PFSK-1 (cell line): ENCODE measurements at regions not wholly inside any gene's neighbourhood (a gene's known extent, or its start where the extent isn't known, plus 50 kb on each side); places are given as distances from the start of the nearest gene placed in this dataset.

Experiments
- FOXP2 ChIP-seq: optimal IDR thresholded peaks from 2 replicates; pipeline ENCODE3; 2011; ENCODE audit warnings: borderline replicate concordance, control low read depth, inconsistent platforms; ENCODE audit not compliant: insufficient read depth; ENCODE audit errors: extremely low read length, extremely low read depth
- POLR2AphosphoS5 ChIP-seq: IDR thresholded peaks from 2 replicates; pipeline ENCODE4 v1.6.1; 2012; ENCODE audit warnings: low read depth, mild to moderate bottlenecking, control low read depth, low read length, moderate library complexity
- SIN3A ChIP-seq: IDR thresholded peaks from 2 replicates; pipeline ENCODE4 v1.6.1; 2012; ENCODE audit warnings: mild to moderate bottlenecking, low read length, moderate library complexity, borderline replicate concordance; ENCODE audit not compliant: insufficient read depth
- TAF1 ChIP-seq: IDR thresholded peaks from 2 replicates; pipeline ENCODE4 v1.6.1; 2012; ENCODE audit warnings: low read length, control low read depth, borderline replicate concordance; ENCODE audit not compliant: insufficient read depth
- TF ChIP-seq, protein P1 (sequence below), 2 experiments: IDR thresholded peaks; 2 replicates each; pipeline versions ENCODE4 v1.6.1 to v1.8.0; 2011 to 2012; ENCODE audit warnings: low read depth in 2 of 2, low read length in 2 of 2, control low read depth in 1 of 2, inconsistent platforms in 1 of 2, mild to moderate bottlenecking in 1 of 2, moderate library complexity in 1 of 2; ENCODE audit not compliant: insufficient read depth in 1 of 2

DNA sequence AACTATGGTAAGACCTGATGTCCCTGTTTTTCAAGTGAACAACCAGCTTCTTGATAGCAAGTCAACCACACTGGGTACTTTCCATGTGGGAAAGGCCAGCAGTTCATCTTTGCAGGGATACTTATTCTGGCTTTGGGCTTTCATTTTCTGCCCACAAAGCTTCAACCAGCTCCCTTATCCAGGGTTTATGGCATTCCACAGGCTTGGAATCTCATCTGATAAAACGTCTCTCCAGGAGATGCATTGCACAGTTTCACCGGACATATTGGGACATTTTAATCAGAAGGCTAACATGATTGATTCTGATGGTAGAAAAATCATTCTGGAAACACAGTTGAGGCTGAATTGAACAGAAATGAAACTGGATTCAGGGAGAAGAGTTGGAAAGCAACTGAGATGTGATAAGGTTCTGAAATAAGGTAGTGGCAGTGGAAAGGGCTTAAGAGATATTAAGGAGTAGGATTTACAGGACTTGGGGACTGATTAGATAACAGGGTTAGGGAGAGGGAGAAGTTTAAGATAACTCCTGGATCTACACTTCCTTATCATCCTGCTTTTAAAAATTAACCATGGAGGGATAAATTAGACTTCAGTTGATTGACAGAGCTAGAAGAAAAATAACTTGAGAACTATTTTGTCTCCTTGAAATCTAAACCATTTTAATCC, 195.8 kb upstream of the FBXL7 start:
- TF ChIP-seq POLR2AphosphoS5 (no peak), TAF1 (no peak), SIN3A (no peak), FOXP2 (no peak)
- TF ChIP-seq, protein P1, sequence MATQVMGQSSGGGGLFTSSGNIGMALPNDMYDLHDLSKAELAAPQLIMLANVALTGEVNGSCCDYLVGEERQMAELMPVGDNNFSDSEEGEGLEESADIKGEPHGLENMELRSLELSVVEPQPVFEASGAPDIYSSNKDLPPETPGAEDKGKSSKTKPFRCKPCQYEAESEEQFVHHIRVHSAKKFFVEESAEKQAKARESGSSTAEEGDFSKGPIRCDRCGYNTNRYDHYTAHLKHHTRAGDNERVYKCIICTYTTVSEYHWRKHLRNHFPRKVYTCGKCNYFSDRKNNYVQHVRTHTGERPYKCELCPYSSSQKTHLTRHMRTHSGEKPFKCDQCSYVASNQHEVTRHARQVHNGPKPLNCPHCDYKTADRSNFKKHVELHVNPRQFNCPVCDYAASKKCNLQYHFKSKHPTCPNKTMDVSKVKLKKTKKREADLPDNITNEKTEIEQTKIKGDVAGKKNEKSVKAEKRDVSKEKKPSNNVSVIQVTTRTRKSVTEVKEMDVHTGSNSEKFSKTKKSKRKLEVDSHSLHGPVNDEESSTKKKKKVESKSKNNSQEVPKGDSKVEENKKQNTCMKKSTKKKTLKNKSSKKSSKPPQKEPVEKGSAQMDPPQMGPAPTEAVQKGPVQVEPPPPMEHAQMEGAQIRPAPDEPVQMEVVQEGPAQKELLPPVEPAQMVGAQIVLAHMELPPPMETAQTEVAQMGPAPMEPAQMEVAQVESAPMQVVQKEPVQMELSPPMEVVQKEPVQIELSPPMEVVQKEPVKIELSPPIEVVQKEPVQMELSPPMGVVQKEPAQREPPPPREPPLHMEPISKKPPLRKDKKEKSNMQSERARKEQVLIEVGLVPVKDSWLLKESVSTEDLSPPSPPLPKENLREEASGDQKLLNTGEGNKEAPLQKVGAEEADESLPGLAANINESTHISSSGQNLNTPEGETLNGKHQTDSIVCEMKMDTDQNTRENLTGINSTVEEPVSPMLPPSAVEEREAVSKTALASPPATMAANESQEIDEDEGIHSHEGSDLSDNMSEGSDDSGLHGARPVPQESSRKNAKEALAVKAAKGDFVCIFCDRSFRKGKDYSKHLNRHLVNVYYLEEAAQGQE (IDR thresholded peaks at IDR 0.05; ENCODE audit: insufficient read depth in 1 of 2, low read depth in 2 of 2, low read length in 2 of 2) = no peak

DNA sequence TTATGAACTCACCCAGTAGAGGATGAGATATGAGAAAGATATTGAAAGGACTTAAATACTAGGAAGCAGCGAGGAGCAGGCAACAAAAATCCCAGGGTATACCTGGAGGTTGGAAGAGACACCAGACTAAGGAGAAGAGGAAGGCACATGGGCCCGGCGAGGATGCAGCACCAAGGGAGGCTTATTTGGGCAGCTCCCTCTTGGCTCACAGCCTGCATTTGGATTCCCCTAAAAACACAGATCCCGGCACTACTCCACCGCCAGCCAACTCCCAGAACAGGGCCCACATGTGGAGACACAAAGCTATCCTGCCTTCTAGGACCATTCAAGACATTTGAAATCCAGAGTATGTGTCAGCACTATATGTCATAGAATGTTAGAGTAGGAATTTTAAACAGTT, 199.8 kb upstream of the FBXL7 start:
- TF ChIP-seq POLR2AphosphoS5 = no peak

DNA sequence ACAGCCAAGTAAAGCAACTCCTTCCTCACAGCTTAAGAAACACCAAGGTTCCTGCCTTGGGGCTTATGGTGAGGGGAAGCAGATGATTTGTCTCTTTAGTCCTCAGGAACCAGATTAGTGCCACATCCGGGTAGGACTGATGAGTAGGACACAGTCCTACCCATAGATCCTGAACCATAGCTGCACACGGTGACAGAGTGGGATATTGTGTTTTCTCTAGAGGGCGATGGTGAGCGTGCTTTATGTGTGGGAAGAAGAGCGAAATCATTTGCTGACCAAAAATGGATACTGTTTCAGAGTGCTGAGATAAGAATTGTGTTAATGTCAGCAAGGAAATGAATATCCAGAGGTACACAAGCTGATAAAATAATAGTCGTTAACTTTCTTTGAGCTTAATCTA, 209.0 kb upstream of the FBXL7 start:
- TF ChIP-seq POLR2AphosphoS5 (no peak), TAF1 (no peak), FOXP2 (no peak), SIN3A (no peak)
- TF ChIP-seq, protein P1 (IDR thresholded peaks at IDR 0.05; ENCODE audit: insufficient read depth in 1 of 2, low read depth in 2 of 2, low read length in 2 of 2) = no peak

DNA sequence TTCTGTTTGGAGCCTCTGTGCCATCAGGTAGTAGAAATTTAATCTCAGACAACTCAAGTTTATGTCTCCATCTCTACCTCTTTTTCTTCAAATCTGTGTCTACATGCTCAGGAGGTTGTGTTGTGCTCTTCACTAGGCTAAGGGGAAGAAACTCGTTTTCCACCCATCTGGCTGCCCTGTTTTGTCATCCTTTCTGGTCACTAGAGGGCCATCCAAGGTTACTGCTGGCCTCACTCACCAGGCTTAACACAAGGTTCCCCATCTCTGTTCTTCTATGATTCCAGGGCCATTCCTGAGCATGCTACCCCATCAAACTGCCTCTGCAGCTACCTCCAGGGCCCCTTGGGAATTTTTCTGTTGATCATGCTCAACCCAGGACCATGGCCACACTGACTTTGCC, 213.3 kb upstream of the FBXL7 start:
- TF ChIP-seq SIN3A = no peak

DNA sequence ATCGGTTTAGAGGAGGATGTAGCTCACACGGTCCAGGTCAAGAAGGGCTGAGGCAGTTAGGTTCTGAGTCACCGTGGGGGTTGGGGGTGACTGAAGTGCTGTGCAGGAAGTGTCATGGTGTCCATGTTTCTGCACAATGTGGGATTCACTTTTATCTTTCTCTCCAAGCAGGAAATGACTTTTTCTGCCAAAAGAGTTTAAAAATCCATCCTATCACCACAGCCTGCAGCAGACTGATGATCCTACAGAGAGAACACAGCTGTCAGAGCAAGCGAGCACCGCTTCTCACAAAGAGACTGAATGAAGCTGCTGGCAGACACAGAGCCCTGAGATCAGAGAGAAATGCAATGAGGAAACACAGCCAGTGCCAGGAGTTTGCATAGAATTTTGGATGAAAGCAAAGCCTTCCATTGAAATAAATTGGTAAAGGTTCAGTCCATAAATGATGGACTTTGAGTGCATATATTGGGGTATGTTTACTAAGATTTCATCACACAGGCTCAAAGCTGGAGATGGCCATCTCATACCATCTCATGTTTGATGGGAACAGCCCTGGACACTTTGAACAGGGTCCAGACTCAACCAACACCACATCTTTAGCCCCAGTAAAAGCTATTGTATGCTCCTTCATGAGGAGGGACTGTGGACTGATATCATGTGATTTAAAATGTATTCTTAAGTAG, 213.9 kb upstream of the FBXL7 start:
- TF ChIP-seq FOXP2 (no peak), TAF1 (no peak), POLR2AphosphoS5 (no peak), SIN3A (no peak)
- TF ChIP-seq, protein P1 (IDR thresholded peaks at IDR 0.05; ENCODE audit: insufficient read depth in 1 of 2, low read depth in 2 of 2, low read length in 2 of 2) = no peak

DNA sequence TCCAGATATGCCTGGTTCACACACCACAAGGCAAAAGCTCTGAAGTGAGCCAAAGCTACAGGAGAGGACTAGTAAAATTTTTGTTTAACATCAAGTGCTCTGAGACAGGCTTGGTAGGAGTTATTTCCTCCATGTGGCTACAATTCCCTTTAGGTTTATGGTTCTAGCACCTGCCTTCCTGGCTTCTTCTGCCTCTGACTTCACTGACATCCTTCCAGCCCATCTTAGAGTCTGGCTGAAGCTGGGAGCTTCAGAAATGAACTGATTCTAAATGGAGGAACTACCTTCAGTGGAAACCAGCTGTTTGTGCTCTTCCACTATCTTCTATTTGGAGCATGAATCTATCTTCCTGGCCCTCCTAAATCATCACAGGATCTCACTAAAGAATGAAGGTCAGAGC, 215.3 kb upstream of the FBXL7 start:
- no peak for TF ChIP-seq FOXP2
- TF ChIP-seq, protein P1 (IDR thresholded peaks at IDR 0.05; ENCODE audit: insufficient read depth in 1 of 2, low read depth in 2 of 2, low read length in 2 of 2) = no peak
- TF ChIP-seq SIN3A = no peak
- no peak for TF ChIP-seq POLR2AphosphoS5
- TF ChIP-seq TAF1 = no peak
